ENCODE measurements at regions not wholly inside any gene's neighbourhood (a gene's known extent, or its start where the extent isn't known, plus 50 kb on each side); places are given as distances from the start of the nearest gene placed in this dataset.

DNA sequence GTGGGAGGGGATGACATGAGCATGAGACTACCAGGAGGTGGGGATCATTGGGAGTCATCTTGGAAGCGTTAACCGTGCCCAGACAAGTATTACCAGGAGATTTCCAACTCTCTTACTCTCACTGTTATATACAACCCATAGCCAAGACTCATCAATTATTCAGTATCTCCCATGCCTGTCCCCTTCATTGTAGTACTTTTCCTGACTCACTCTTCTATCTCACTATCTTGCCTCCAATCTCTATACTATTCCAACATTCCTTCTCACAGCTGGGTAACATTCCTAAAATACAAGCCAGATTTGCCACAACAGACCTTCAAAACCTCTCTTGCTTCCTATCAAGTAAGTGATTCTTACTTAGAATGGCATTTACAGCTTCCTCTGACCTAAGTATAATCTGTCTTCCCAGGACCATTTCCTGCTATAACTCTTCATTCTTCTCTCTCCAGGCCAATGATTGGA, 226.3 kb upstream of the SMLR1 start:
- H3K27me3 ChIP-seq (ENCODE audit: insufficient read depth, poor library complexity, severe bottlenecking), result no peaks in the 10 kb centered on the region
- no peak for DNase-seq (ENCODE audit: low read depth in 1 of 2, low spot score in 1 of 2)
- no peak for TF ChIP-seq SPI1 (IDR thresholded peaks at IDR 0.05; ENCODE audit: borderline replicate concordance, low read depth)
- TF ChIP-seq GABPA (IDR thresholded peaks at IDR 0.05; ENCODE audit: low read depth), result no peak
- no peak for TF ChIP-seq POLR2AphosphoS5 (IDR thresholded peaks at IDR 0.05; ENCODE audit: low read depth)
- TF ChIP-seq, protein P1, sequence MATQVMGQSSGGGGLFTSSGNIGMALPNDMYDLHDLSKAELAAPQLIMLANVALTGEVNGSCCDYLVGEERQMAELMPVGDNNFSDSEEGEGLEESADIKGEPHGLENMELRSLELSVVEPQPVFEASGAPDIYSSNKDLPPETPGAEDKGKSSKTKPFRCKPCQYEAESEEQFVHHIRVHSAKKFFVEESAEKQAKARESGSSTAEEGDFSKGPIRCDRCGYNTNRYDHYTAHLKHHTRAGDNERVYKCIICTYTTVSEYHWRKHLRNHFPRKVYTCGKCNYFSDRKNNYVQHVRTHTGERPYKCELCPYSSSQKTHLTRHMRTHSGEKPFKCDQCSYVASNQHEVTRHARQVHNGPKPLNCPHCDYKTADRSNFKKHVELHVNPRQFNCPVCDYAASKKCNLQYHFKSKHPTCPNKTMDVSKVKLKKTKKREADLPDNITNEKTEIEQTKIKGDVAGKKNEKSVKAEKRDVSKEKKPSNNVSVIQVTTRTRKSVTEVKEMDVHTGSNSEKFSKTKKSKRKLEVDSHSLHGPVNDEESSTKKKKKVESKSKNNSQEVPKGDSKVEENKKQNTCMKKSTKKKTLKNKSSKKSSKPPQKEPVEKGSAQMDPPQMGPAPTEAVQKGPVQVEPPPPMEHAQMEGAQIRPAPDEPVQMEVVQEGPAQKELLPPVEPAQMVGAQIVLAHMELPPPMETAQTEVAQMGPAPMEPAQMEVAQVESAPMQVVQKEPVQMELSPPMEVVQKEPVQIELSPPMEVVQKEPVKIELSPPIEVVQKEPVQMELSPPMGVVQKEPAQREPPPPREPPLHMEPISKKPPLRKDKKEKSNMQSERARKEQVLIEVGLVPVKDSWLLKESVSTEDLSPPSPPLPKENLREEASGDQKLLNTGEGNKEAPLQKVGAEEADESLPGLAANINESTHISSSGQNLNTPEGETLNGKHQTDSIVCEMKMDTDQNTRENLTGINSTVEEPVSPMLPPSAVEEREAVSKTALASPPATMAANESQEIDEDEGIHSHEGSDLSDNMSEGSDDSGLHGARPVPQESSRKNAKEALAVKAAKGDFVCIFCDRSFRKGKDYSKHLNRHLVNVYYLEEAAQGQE (IDR thresholded peaks at IDR 0.05; ENCODE audit: insufficient replicate concordance, low read depth), result no peak
- TF ChIP-seq, protein P2, sequence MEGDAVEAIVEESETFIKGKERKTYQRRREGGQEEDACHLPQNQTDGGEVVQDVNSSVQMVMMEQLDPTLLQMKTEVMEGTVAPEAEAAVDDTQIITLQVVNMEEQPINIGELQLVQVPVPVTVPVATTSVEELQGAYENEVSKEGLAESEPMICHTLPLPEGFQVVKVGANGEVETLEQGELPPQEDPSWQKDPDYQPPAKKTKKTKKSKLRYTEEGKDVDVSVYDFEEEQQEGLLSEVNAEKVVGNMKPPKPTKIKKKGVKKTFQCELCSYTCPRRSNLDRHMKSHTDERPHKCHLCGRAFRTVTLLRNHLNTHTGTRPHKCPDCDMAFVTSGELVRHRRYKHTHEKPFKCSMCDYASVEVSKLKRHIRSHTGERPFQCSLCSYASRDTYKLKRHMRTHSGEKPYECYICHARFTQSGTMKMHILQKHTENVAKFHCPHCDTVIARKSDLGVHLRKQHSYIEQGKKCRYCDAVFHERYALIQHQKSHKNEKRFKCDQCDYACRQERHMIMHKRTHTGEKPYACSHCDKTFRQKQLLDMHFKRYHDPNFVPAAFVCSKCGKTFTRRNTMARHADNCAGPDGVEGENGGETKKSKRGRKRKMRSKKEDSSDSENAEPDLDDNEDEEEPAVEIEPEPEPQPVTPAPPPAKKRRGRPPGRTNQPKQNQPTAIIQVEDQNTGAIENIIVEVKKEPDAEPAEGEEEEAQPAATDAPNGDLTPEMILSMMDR (IDR thresholded peaks at IDR 0.05; ENCODE audit: insufficient read depth, low read length), result no peak
- H3K4me3 ChIP-seq (replicated peaks; ENCODE audit: insufficient read depth, low read length), result no peak overlapping the region
- H3K27ac ChIP-seq (replicated peaks), result no peak overlapping the region

DNA sequence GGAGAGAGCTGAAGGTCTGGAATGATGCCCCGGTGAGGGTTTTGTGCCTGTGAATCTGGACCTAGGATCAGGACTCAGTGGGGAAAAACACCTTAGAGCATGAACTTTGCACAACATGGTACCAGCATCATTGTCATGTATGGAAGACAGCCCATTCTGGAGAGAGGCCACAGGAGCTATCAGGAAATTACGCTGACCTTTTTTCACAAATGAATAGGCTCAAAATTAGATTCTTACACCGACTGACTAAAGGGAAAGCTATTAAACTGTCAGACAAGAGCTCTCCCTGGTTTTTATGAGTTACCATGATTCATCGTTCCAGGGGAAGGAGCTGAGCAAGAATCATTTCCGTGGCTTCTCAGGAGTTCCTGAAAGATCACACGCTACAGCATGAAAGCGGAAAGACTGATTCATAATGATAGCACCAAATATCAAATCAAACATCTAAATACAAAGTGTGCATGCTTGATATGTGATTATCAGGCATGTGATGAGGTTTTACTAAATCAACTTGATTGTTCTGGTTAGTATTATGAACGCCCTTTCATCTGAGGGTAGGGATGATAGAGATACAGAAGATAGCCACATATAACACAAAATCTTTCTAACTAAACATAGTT, 224.9 kb upstream of the SMLR1 start:
- Histone ChIP-seq H3K4me3 (replicated peaks; ENCODE audit: insufficient read depth, low read length) (no peak overlapping the region), H3K27me3 (ENCODE audit: insufficient read depth, poor library complexity, severe bottlenecking) (no peaks in the 10 kb centered on the region), H3K27ac (replicated peaks) (no peak overlapping the region)
- TF ChIP-seq SPI1 (IDR thresholded peaks at IDR 0.05; ENCODE audit: borderline replicate concordance, low read depth) (no peak), POLR2AphosphoS5 (IDR thresholded peaks at IDR 0.05; ENCODE audit: low read depth) (no peak), GABPA (IDR thresholded peaks at IDR 0.05; ENCODE audit: low read depth) (no peak)
- TF ChIP-seq, protein P2 (IDR thresholded peaks at IDR 0.05; ENCODE audit: insufficient read depth, low read length), result no peak
- TF ChIP-seq, protein P1 (IDR thresholded peaks at IDR 0.05; ENCODE audit: insufficient replicate concordance, low read depth), result no peak
- DNase-seq (ENCODE audit: low read depth in 1 of 2, low spot score in 1 of 2), result no peak

DNA sequence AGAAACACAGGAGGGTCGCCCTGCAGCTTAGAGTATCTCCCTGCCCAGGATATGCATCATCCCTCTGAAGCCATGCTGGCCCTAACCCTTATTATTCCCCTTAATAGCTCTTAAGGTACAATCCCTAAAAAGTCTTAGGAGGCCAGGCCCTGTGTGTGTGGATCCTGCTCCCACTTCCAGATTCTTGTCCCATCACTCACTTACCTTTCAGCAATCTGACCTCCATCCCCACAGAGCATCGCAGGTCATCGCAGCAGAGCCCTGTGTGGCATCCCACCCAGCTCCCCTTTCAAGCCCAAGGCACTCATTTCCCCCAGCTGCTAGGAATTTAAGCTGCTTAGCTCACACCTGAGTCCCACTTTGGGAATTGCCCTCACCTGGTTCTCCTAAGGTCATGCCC, 223.8 kb upstream of the SMLR1 start:
- Histone ChIP-seq H3K27me3 (ENCODE audit: insufficient read depth, poor library complexity, severe bottlenecking) (no peaks in the 10 kb centered on the region), H3K4me3 (replicated peaks; ENCODE audit: insufficient read depth, low read length) (no peak overlapping the region), H3K27ac (replicated peaks) (no peak overlapping the region)
- no peak for DNase-seq (ENCODE audit: low read depth in 1 of 2, low spot score in 1 of 2)
- TF ChIP-seq, protein P1 (IDR thresholded peaks at IDR 0.05; ENCODE audit: insufficient replicate concordance, low read depth), result no peak
- no peak for TF ChIP-seq POLR2AphosphoS5 (IDR thresholded peaks at IDR 0.05; ENCODE audit: low read depth)
- TF ChIP-seq, protein P2 (IDR thresholded peaks at IDR 0.05; ENCODE audit: insufficient read depth, low read length), result no peak
- TF ChIP-seq GABPA (IDR thresholded peaks at IDR 0.05; ENCODE audit: low read depth), result no peak
- no peak for TF ChIP-seq SPI1 (IDR thresholded peaks at IDR 0.05; ENCODE audit: borderline replicate concordance, low read depth)
